ENCODE measurements at regions not wholly inside any gene's neighbourhood (a gene's known extent, or its start where the extent isn't known, plus 50 kb on each side); places are given as distances from the start of the nearest gene placed in this dataset.

DNA sequence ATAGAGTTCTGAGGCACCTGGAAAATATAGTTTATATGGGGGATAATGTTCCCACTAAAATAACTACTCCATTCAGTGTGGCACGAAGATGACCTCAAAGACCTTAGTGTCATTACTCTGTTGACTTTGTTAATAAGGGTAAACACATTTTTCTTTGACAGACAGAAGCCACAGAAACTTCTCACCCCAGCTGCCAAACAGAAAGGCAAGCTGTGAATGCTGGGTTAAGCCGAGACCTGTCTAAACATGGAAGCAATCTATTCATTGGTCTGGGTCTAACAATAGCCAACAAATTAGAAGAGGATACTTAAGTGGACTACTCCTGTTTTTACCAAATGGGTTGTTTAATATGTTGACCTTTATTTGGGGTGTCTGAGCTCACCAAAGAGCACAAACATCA is 171.4 kb downstream of the TLE1 start:
- in situ Hi-C loops (cut with MboI): no loop called here
- intact Hi-C loops (cut with micrococcal nuclease): no loop called here
- Histone ChIP-seq H3K9me3 (replicated peaks; ENCODE audit: control insufficient read depth, insufficient read depth, low read depth, low read length) (no peaks in the 10 kb centered on the region), H3K4me1 (replicated peaks in 1 of 2; ENCODE audit: control insufficient read depth in 2 of 2, insufficient read depth in 2 of 2, low read length in 2 of 2) (no peaks in the 10 kb centered on the region), H3K27me3 (ENCODE audit: control insufficient read depth in 2 of 2, insufficient read depth in 2 of 2, low read length in 2 of 2) (no peaks in the 10 kb centered on the region), H3K79me2 (ENCODE audit: control insufficient read depth, insufficient read depth, low read length) (no peaks in the 10 kb centered on the region), H2AFZ (ENCODE audit: low read depth, low read length) (no peak overlapping the region), H3K36me3 (ENCODE audit: control insufficient read depth, insufficient read depth, low read length) (no peaks in the 10 kb centered on the region), H3K4me2 (ENCODE audit: insufficient read depth, low read length) (no peak overlapping the region), H3K27ac (ENCODE audit: extremely low read depth, low read depth, low read length) (no peak overlapping the region), H3K9ac (ENCODE audit: insufficient read depth in 1 of 2, low read depth in 2 of 2, low read length in 2 of 2) (no peak overlapping the region), H4K20me1 (replicated peaks; ENCODE audit: control insufficient read depth, insufficient read depth, low read length) (no peaks in the 10 kb centered on the region), H3K4me3 (no peak overlapping the region), H3K9me1 (ENCODE audit: control insufficient read depth, insufficient read depth, low read length) (no peaks in the 10 kb centered on the region)
- WGBS (ENCODE audit: insufficient coverage, low coverage, missing lambda C conversion rate): 0% methylated on average over 2 of the region's 2 CpGs
- DNase-seq (ENCODE audit: extremely low read depth in 1 of 4, low spot score in 3 of 4) (no peak), FAIRE-seq (no peak), ATAC-seq (no peak)
- ChIA-PET POLR2A (no interaction called here), CTCF (ENCODE audit: low intra/inter-chr PET ratio) (no interaction called here)
- no TSS peak for BruUV-seq (replicated peaks)
- TF ChIP-seq ZFP36 (IDR thresholded peaks at IDR 0.05; ENCODE audit: low read depth, low read length, partially characterized antibody) (no peak), HNRNPLL (IDR thresholded peaks at IDR 0.05; ENCODE audit: low read depth, low read length, poor library complexity, severe bottlenecking) (no peak), DACH1 (IDR thresholded peaks at IDR 0.05; ENCODE audit: partially characterized antibody) (no peak), E2F6 (IDR thresholded peaks at IDR 0.05; ENCODE audit: borderline replicate concordance in 1 of 2, extremely low read depth in 1 of 2, insufficient read depth in 1 of 2, insufficient read length in 1 of 2, low read depth in 1 of 2, low read length in 1 of 2, poor library complexity in 1 of 2, severe bottlenecking in 1 of 2) (no peak), SREBF1 (IDR thresholded peaks at IDR 0.05; ENCODE audit: borderline replicate concordance, low read depth, low read length) (no peak), FUS (optimal IDR thresholded peaks at IDR 0.05; ENCODE audit: low read depth, low read length) (no peak), FOXP1 (CRISPR knock-in tag; IDR thresholded peaks at IDR 0.05) (no peak), KAT2B (IDR thresholded peaks at IDR 0.05; ENCODE audit: low read depth, low read length) (no peak), CBX5 (IDR thresholded peaks at IDR 0.05; ENCODE audit: borderline replicate concordance, low read depth) (no peak), MYC (IDR thresholded peaks at IDR 0.05; ENCODE audit: low read depth, low read length) (no peak), MYC (CRISPR knock-in tag; IDR thresholded peaks at IDR 0.05; ENCODE audit: borderline replicate concordance, low read depth) (no peak), RBM22 (IDR thresholded peaks at IDR 0.05; ENCODE audit: low read depth, low read length, poor library complexity, severe bottlenecking) (no peak), ZNF146 (CRISPR knock-in tag; IDR thresholded peaks at IDR 0.05; ENCODE audit: unreplicated experiment) (no peak), SIN3B (IDR thresholded peaks at IDR 0.05; ENCODE audit: low read depth) (no peak), POLR2B (IDR thresholded peaks at IDR 0.05; ENCODE audit: low read depth, partially characterized antibody) (no peak), PHB (CRISPR knock-in tag; IDR thresholded peaks at IDR 0.05) (no peak), MAFG (tag; conservative IDR thresholded peaks at IDR 0.05) (no peak)
- TF ChIP-seq, protein P1, sequence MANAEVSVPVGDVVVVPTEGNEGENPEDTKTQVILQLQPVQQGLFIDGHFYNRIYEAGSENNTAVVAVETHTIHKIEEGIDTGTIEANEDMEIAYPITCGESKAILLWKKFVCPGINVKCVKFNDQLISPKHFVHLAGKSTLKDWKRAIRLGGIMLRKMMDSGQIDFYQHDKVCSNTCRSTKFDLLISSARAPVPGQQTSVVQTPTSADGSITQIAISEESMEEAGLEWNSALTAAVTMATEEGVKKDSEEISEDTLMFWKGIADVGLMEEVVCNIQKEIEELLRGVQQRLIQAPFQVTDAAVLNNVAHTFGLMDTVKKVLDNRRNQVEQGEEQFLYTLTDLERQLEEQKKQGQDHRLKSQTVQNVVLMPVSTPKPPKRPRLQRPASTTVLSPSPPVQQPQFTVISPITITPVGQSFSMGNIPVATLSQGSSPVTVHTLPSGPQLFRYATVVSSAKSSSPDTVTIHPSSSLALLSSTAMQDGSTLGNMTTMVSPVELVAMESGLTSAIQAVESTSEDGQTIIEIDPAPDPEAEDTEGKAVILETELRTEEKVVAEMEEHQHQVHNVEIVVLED (CRISPR knock-in tag; IDR thresholded peaks at IDR 0.05): no peak
- TF ChIP-seq, protein P2, sequence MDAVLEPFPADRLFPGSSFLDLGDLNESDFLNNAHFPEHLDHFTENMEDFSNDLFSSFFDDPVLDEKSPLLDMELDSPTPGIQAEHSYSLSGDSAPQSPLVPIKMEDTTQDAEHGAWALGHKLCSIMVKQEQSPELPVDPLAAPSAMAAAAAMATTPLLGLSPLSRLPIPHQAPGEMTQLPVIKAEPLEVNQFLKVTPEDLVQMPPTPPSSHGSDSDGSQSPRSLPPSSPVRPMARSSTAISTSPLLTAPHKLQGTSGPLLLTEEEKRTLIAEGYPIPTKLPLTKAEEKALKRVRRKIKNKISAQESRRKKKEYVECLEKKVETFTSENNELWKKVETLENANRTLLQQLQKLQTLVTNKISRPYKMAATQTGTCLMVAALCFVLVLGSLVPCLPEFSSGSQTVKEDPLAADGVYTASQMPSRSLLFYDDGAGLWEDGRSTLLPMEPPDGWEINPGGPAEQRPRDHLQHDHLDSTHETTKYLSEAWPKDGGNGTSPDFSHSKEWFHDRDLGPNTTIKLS (IDR thresholded peaks at IDR 0.05; ENCODE audit: borderline replicate concordance, low read depth): no peak
